Neural cell (in vitro differentiated cells): ENCODE measurements at regions not wholly inside any gene's neighbourhood (a gene's known extent, or its start where the extent isn't known, plus 50 kb on each side); places are given as distances from the start of the nearest gene placed in this dataset.

Experiments used
- CTCF ChIP-seq: fragments of 450-650 bp; IDR thresholded peaks from 2 replicates; pipeline ENCODE4 v1.5.1; 2014; ENCODE audit warnings: antibody characterized with exemption, mild to moderate bottlenecking, moderate library complexity; ENCODE audit not compliant: poor library complexity, severe bottlenecking
- EZH2 ChIP-seq: fragments of 200-600, 300-800 bp; shearing (Covaris generic), sonication (generic); IDR thresholded peaks from 2 replicates; pipeline ENCODE4 v1.6.1; 2014; ENCODE audit warnings: antibody characterized with exemption, low read length, borderline replicate concordance, mild to moderate bottlenecking; ENCODE audit not compliant: insufficient read depth, poor library complexity, severe bottlenecking
- POLR2AphosphoS5 ChIP-seq: IDR thresholded peaks from 2 replicates; pipeline ENCODE4 v1.6.1; 2012
- SMC3 ChIP-seq: fragments of 450-650 bp; conservative IDR thresholded peaks from 2 replicates; pipeline ENCODE4 v1.6.1; 2014; ENCODE audit warnings: antibody characterized with exemption, mild to moderate bottlenecking, moderate library complexity; ENCODE audit not compliant: poor library complexity
- TAF1 ChIP-seq: IDR thresholded peaks from 2 replicates; pipeline ENCODE4 v1.6.1; 2012; ENCODE audit warnings: low read depth

- TF ChIP-seq CTCF (no peak), POLR2AphosphoS5 (no peak), TAF1 (no peak), EZH2 (no peak), SMC3 (no peak)
Measured at GRCh38 chr6:9007027-9007426, 571.7 kb upstream of the SLC35B3 start.
